ENCODE measurements at regions not wholly inside any gene's neighbourhood (a gene's known extent, or its start where the extent isn't known, plus 50 kb on each side); places are given as distances from the start of the nearest gene placed in this dataset.
A peak's percentile ranks its signal among the peaks of the same experiment; 100 is the strongest.

DNA sequence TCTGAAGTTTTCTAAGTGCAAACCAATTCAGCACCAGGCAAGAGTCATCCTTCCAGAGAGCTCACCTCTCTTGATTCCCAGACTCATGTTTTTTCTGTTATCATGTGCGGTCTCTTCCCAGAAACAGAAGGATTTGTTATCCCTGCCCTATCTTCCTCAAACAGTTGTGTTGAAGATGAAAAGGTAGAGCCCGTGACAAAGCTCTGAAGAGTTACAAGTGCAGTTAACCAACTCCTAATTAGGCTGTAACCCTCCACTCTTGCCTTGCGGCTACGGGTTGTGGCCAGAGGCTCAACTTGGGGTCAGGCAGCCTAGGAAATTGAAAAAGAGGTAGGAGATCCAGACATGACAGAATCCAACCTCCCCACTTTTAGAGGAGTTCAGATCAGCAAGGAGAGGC, 76.2 kb upstream of the CADM1 start:
- TF ChIP-seq, protein P1, sequence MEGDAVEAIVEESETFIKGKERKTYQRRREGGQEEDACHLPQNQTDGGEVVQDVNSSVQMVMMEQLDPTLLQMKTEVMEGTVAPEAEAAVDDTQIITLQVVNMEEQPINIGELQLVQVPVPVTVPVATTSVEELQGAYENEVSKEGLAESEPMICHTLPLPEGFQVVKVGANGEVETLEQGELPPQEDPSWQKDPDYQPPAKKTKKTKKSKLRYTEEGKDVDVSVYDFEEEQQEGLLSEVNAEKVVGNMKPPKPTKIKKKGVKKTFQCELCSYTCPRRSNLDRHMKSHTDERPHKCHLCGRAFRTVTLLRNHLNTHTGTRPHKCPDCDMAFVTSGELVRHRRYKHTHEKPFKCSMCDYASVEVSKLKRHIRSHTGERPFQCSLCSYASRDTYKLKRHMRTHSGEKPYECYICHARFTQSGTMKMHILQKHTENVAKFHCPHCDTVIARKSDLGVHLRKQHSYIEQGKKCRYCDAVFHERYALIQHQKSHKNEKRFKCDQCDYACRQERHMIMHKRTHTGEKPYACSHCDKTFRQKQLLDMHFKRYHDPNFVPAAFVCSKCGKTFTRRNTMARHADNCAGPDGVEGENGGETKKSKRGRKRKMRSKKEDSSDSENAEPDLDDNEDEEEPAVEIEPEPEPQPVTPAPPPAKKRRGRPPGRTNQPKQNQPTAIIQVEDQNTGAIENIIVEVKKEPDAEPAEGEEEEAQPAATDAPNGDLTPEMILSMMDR (IDR thresholded peaks at IDR 0.05; ENCODE audit: borderline replicate concordance, extremely low read depth, insufficient read depth) = no peak
- intact Hi-C loops (cut with DNase I) = no loop called here
- FAIRE-seq = no peak

DNA sequence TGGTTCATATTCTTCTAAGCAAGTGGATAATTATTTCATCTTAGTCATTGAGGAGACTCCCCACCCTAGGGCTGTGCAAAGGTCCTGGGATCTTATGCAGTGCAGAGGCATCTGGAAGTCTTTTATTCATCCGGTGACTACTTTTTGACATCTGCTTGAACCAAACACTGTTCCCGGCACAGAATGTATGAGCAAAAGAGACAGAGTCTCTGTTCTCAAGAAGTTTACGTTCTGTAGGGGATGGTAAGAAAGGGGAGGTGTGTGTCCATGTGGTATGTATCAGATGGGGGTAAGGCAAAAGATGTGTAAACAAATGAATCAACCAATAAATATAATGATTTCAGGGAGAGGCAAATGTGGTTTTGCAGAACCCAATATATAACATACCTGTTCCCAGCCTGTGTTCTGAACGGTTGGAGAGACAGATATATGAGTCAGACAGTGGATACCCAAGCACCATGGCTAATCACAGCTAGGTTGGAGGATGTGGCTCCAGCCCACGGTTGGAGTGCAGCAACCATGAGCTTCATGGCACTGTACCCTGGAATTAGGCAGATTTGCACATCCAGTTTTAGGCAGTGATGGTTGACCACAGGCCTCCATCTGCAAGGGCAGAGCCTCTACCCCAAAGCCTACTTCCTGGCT, 75.1 kb upstream of the CADM1 start:
- H3K9ac ChIP-seq (ENCODE audit: low read length in 3 of 3) = no peak overlapping the region
- H3K36me3 ChIP-seq (ENCODE audit: control insufficient read depth in 2 of 3, insufficient read depth in 3 of 3, low read length in 3 of 3) = no peaks in the 10 kb centered on the region
- H3K9me3 ChIP-seq (ENCODE audit: control insufficient read depth in 2 of 3, insufficient read depth in 1 of 3, low read length in 3 of 3) = no peaks in the 10 kb centered on the region
- TF ChIP-seq, protein P1 (IDR thresholded peaks at IDR 0.05; ENCODE audit: borderline replicate concordance, extremely low read depth, insufficient read depth) = no peak
- intact Hi-C loops (cut with DNase I) = no loop called here
- FAIRE-seq (no peak), DNase-seq (no peak)
- no peak overlapping the region for H3K4me3 ChIP-seq (ENCODE audit: low read length in 3 of 3)
- H3K27ac ChIP-seq (ENCODE audit: low read depth in 2 of 2, low read length in 2 of 2) = no peak overlapping the region
- no peaks in the 10 kb centered on the region for H3K27me3 ChIP-seq (ENCODE audit: control insufficient read depth, insufficient read depth, low read length)
- H3K4me1 ChIP-seq (ENCODE audit: control insufficient read depth in 2 of 3, insufficient read depth in 2 of 3, low read depth in 1 of 3, low read length in 3 of 3) = peaks cover 0 to 16% (median 5%) of the 10 kb centered on the region in 3 donors

More for the DNA sequence above, 76.2 kb upstream of the CADM1 start:
- H3K9ac ChIP-seq (ENCODE audit: low read length in 3 of 3) = no peak overlapping the region
- H3K4me3 ChIP-seq (ENCODE audit: low read length in 3 of 3) = no peak overlapping the region
- H3K27ac ChIP-seq (ENCODE audit: low read depth in 2 of 2, low read length in 2 of 2) = no peak overlapping the region
- peaks cover 0 to 16% (median 5%) of the 10 kb centered on the region in 3 donors for H3K4me1 ChIP-seq (ENCODE audit: control insufficient read depth in 2 of 3, insufficient read depth in 2 of 3, low read depth in 1 of 3, low read length in 3 of 3)
- DNase-seq = peak in 1 of 5 donors; percentile 24
- no peaks in the 10 kb centered on the region for H3K27me3 ChIP-seq (ENCODE audit: control insufficient read depth, insufficient read depth, low read length)
- H3K36me3 ChIP-seq (ENCODE audit: control insufficient read depth in 2 of 3, insufficient read depth in 3 of 3, low read length in 3 of 3) = no peaks in the 10 kb centered on the region
- no peaks in the 10 kb centered on the region for H3K9me3 ChIP-seq (ENCODE audit: control insufficient read depth in 2 of 3, insufficient read depth in 1 of 3, low read length in 3 of 3)

DNA sequence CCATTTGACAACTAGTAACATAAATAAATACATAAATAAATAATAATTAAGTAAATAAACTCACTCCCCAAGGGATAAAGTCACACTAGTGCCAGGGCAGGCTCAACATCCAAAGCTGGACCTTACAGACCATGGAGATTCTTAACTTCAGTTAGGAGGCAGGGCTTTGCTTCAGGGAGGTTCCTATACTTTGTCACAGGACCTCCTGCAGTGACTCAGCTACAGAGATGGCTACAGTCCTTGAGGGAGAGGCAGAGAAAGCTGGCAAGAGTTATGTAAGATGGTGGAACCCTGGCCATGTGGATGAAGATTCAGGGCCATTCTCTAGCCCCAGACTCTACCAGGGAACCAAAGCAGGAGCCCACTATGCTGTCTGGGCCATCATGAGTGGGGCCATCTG, 74.1 kb upstream of the CADM1 start:
- TF ChIP-seq, protein P1 (IDR thresholded peaks at IDR 0.05; ENCODE audit: borderline replicate concordance, extremely low read depth, insufficient read depth) = no peak
- FAIRE-seq = no peak
- no peak overlapping the region for H3K4me3 ChIP-seq (ENCODE audit: low read length in 3 of 3)

DNA sequence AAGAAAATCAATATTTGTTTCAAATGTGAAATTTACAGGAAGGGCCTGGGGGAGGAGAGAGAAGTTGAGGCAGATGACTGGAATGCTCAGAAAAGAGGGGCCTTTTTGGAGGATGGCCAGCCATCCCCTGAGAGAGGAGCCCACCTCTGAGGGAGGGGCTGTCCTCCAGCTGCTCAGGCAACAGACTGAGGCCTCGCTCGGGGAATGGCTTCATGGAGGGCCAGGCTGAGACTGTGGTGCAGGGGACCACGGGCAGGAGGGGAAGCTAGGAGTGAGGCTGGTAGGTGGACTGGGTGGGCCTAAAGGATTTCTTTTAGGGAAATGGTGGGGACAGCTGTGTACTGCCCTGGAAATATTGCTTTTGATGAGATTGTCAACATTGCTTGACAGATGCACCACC, 73.5 kb upstream of the CADM1 start:
- Histone ChIP-seq H3K4me3 (ENCODE audit: low read length in 3 of 3) (no peak overlapping the region), H3K9ac (ENCODE audit: low read length in 3 of 3) (no peak overlapping the region), H3K36me3 (ENCODE audit: control insufficient read depth in 2 of 3, insufficient read depth in 3 of 3, low read length in 3 of 3) (no peaks in the 10 kb centered on the region), H3K9me3 (ENCODE audit: control insufficient read depth in 2 of 3, insufficient read depth in 1 of 3, low read length in 3 of 3) (no peaks in the 10 kb centered on the region), H3K27me3 (ENCODE audit: control insufficient read depth, insufficient read depth, low read length) (no peaks in the 10 kb centered on the region), H3K27ac (ENCODE audit: low read depth in 2 of 2, low read length in 2 of 2) (no peak overlapping the region), H3K4me1 (ENCODE audit: control insufficient read depth in 2 of 3, insufficient read depth in 2 of 3, low read depth in 1 of 3, low read length in 3 of 3) (peaks cover 0 to 16% (median 5%) of the 10 kb centered on the region in 3 donors)
- DNase-seq (no peak), FAIRE-seq (no peak)
- intact Hi-C loops (cut with DNase I) = no loop called here
- TF ChIP-seq, protein P1 (IDR thresholded peaks at IDR 0.05; ENCODE audit: borderline replicate concordance, extremely low read depth, insufficient read depth) = no peak

More for the DNA sequence above, 74.1 kb upstream of the CADM1 start:
- no peaks in the 10 kb centered on the region for H3K36me3 ChIP-seq (ENCODE audit: control insufficient read depth in 2 of 3, insufficient read depth in 3 of 3, low read length in 3 of 3)
- no peaks in the 10 kb centered on the region for H3K27me3 ChIP-seq (ENCODE audit: control insufficient read depth, insufficient read depth, low read length)
- no peak overlapping the region for H3K27ac ChIP-seq (ENCODE audit: low read depth in 2 of 2, low read length in 2 of 2)
- no peaks in the 10 kb centered on the region for H3K9me3 ChIP-seq (ENCODE audit: control insufficient read depth in 2 of 3, insufficient read depth in 1 of 3, low read length in 3 of 3)
- no peak for DNase-seq
- no peak overlapping the region for H3K9ac ChIP-seq (ENCODE audit: low read length in 3 of 3)
- H3K4me1 ChIP-seq (ENCODE audit: control insufficient read depth in 2 of 3, insufficient read depth in 2 of 3, low read depth in 1 of 3, low read length in 3 of 3) = peaks cover 0 to 16% (median 5%) of the 10 kb centered on the region in 3 donors
- intact Hi-C loops (cut with DNase I) = no loop called here
